A549 (cell line): ENCODE measurements at regions not wholly inside any gene's neighbourhood (a gene's known extent, or its start where the extent isn't known, plus 50 kb on each side); places are given as distances from the start of the nearest gene placed in this dataset.

Experiments
- ATAC-seq, 2 experiments: fragments of 200-7000 bp in 1 of 2; fragments of >200 bp in 1 of 2; cut with Nextera tagmentation in 1 of 2; cut with Tn5 transposase in 1 of 2; 3 replicates each; pipeline versions ENCODE4 v1.8.0 to v1.9.1; 2018 to 2020; ENCODE audit warnings: mild to moderate bottlenecking in 1 of 2, moderate library complexity in 1 of 2
- CTCF ChIA-PET: fragments of 300-600 bp; sonication (Branson Sonifier 250); formaldehyde crosslinking; extraction: SDS; loops from one replicate; lab custom pipeline; 2021; ENCODE audit warnings: antibody characterized with exemption, inconsistent platforms; lab: Yijun Ruan, JAX
- POLR2A ChIA-PET: fragments of 350-600 bp; formaldehyde crosslinking; extraction: SDS; loops from one replicate; lab custom pipeline; 2021; ENCODE audit warnings: antibody characterized with exemption, inconsistent platforms; lab: Yijun Ruan, JAX
- DNase-seq, 2 experiments: peaks; one replicate each; pipeline versions ENCODE4 v3.0.0 to v3.0.0-alpha.2; 2011 to 2016; ENCODE audit warnings: low read depth in 1 of 2, low spot score in 1 of 2
- FAIRE-seq: peaks from 2 replicates; lab custom pipeline; 2011; peaks lifted over from hg19 to GRCh38; lab: Jason Lieb, UNC
- H3K27ac ChIP-seq, 2 experiments: fragments of >200 bp; sonication (Bioruptor Twin); formaldehyde crosslinking; 3 replicates each; pipeline ENCODE4 v1.5.1; 2016 to 2017
- H3K4me1 ChIP-seq: fragments of >200 bp; sonication (Bioruptor Twin); formaldehyde crosslinking; 3 replicates; pipeline ENCODE4 v1.6.1; 2016
- H3K4me2 ChIP-seq: fragments of >200 bp; sonication (Bioruptor Twin); formaldehyde crosslinking; 3 replicates; pipeline ENCODE4 v1.6.1; 2016
- H3K4me3 ChIP-seq: fragments of >200 bp; sonication (Bioruptor Twin); formaldehyde crosslinking; 3 replicates; pipeline ENCODE4 v1.5.1; 2016
- H3K9me3 ChIP-seq: fragments of >200 bp; sonication (Bioruptor Twin); formaldehyde crosslinking; 3 replicates; pipeline ENCODE4 v1.6.1; 2016
- BHLHE40 ChIP-seq: IDR thresholded peaks from 2 replicates; pipeline ENCODE4 v1.6.1; 2012; ENCODE audit warnings: low read depth, low read length, inconsistent platforms
- CBX2 ChIP-seq: fragments of 200-600 bp; sonication (generic); IDR thresholded peaks from 2 replicates; pipeline ENCODE4 v1.6.1; 2016; ENCODE audit warnings: low read depth, mild to moderate bottlenecking, borderline replicate concordance
- CHD2 ChIP-seq: fragments of 150-350 bp; IDR thresholded peaks from 2 replicates; pipeline ENCODE4 v1.6.1; 2014; ENCODE audit warnings: low read length; ENCODE audit not compliant: partially characterized antibody
- CHD4 ChIP-seq: fragments of 200-600 bp; sonication (generic); IDR thresholded peaks from 2 replicates; pipeline ENCODE4 v1.6.1; 2016; ENCODE audit warnings: antibody characterized with exemption, mild to moderate bottlenecking, borderline replicate concordance
- CTCF ChIP-seq: fragments of >200 bp; sonication (Bioruptor Twin); formaldehyde crosslinking; IDR thresholded peaks from 3 replicates; pipeline ENCODE4 v1.5.1; 2016
- EHF ChIP-seq: fragments of 250-450 bp; sonication (Bioruptor Pico); IDR thresholded peaks from 2 replicates; pipeline ENCODE4 v1.5.0; 2020; ENCODE audit warnings: mild to moderate bottlenecking
- FOSB ChIP-seq: fragments of 250-450 bp; sonication (Bioruptor Pico); IDR thresholded peaks from 2 replicates; pipeline ENCODE4 v1.5.0; 2020; ENCODE audit warnings: mild to moderate bottlenecking, moderate library complexity
- HES2 ChIP-seq: fragments of >200 bp; sonication (Bioruptor Twin); formaldehyde crosslinking; IDR thresholded peaks from 2 replicates; pipeline ENCODE4 v1.6.1; 2016
- HOXB13 ChIP-seq: fragments of 250-450 bp; sonication (Bioruptor Pico); IDR thresholded peaks from 2 replicates; pipeline ENCODE4 v1.5.0; 2020; ENCODE audit warnings: low read depth, mild to moderate bottlenecking, moderate library complexity
- HOXB5 ChIP-seq: fragments of 250-450 bp; sonication (Bioruptor Pico); IDR thresholded peaks from 2 replicates; pipeline ENCODE4 v1.5.0; 2020; ENCODE audit warnings: mild to moderate bottlenecking, moderate library complexity
- MAZ ChIP-seq: fragments of 150-350 bp; IDR thresholded peaks from 2 replicates; pipeline ENCODE4 v1.6.1; 2014; ENCODE audit warnings: antibody characterized with exemption, low read depth, low read length, borderline replicate concordance
- PHF8 ChIP-seq: fragments of 200-600 bp; sonication (generic); IDR thresholded peaks from 2 replicates; pipeline ENCODE4 v1.6.1; 2016; ENCODE audit warnings: low read depth, mild to moderate bottlenecking, antibody characterized with exemption, moderate library complexity, borderline replicate concordance
- RAD21 ChIP-seq, 2 experiments: fragments of >200 bp in 1 of 2; sonication (Bioruptor Twin) in 1 of 2; formaldehyde crosslinking in 1 of 2; IDR thresholded peaks in 1 of 2; conservative IDR thresholded peaks in 1 of 2; 2 replicates in 1 of 2; 3 replicates in 1 of 2; pipeline ENCODE4 v1.6.1; 2012 to 2018; ENCODE audit warnings: inconsistent platforms in 1 of 2
- RARB ChIP-seq: fragments of 250-450 bp; sonication (Bioruptor Pico); IDR thresholded peaks from 2 replicates; pipeline ENCODE4 v1.8.0; 2021; ENCODE audit warnings: mild to moderate bottlenecking, moderate library complexity
- REST ChIP-seq: fragments of 200-600 bp; sonication (generic); IDR thresholded peaks from 2 replicates; pipeline ENCODE4 v1.6.1; 2016; ENCODE audit warnings: antibody characterized with exemption, mild to moderate bottlenecking, moderate library complexity
- RFX5 ChIP-seq: fragments of 450-650 bp; IDR thresholded peaks from 2 replicates; pipeline ENCODE4 v1.7.1; 2014; ENCODE audit warnings: antibody characterized with exemption, mild to moderate bottlenecking, moderate library complexity
- SREBF2 ChIP-seq: fragments of 450-650 bp; IDR thresholded peaks from 2 replicates; pipeline ENCODE4 v1.6.1; 2014; ENCODE audit warnings: mild to moderate bottlenecking, moderate library complexity
- ZNF302 ChIP-seq: fragments of 250-450 bp; sonication (Bioruptor Pico); IDR thresholded peaks from 2 replicates; pipeline ENCODE4 v1.9.0; 2021; ENCODE audit warnings: inconsistent platforms, mild to moderate bottlenecking, moderate library complexity
- ZSCAN20 ChIP-seq: fragments of 250-450 bp; sonication (Bioruptor Pico); IDR thresholded peaks from 2 replicates; pipeline ENCODE4 v1.8.0; 2022; ENCODE audit warnings: mild to moderate bottlenecking, moderate library complexity
- WGBS: methylation state at CpG from one replicate; pipeline ENCODE4 v1.1.6; 2017; ENCODE audit errors: missing lambda C conversion rate; 5-methylcytosine and 5-hydroxymethylcytosine counted together
- TF ChIP-seq, protein P1 (sequence below): IDR thresholded peaks from 2 replicates; pipeline ENCODE4 v1.6.1; 2012
- TF ChIP-seq, protein P2 (sequence below): IDR thresholded peaks from 2 replicates; pipeline ENCODE4 v1.6.1; 2012; ENCODE audit warnings: low read depth, borderline replicate concordance
- TF ChIP-seq, protein P3 (sequence below): fragments of 250-450 bp; sonication (Bioruptor Pico); IDR thresholded peaks from 2 replicates; pipeline ENCODE4 v1.5.0; 2021; ENCODE audit warnings: mild to moderate bottlenecking, moderate library complexity, borderline replicate concordance

DNA sequence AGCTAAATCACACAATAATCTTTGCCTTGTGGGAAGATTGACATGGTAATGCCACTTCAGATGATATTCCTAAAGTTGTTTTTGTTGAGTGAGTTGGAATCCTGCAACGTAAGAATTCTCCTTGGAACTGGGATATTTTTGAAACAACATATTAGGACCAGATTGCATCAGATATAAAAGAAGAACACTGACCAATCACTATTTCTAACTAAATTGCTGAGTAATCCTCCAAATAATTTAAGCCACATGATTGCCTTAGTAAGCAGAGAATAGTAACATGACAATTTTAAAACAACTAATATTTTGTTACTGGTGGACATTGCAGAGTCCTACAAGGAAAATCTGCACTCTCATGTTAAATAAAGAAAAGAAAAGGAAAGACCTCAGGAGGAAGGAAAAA lies 353.9 kb upstream of the LMCD1 start:
- ATAC-seq: no peak

GRCh38 chr3:8152821-8153418 lies 348.7 kb upstream of the LMCD1 start:
- TF ChIP-seq, protein P1, sequence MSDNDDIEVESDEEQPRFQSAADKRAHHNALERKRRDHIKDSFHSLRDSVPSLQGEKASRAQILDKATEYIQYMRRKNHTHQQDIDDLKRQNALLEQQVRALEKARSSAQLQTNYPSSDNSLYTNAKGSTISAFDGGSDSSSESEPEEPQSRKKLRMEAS: no peak
- TF ChIP-seq HOXB5 (CRISPR knock-in tag) (no peak), EHF (CRISPR knock-in tag) (no peak), CTCF (no peak), SREBF2 (no peak), CHD4 (no peak), RAD21 (conservative IDR thresholded peaks at IDR 0.05 in 1 of 2, IDR thresholded peaks at IDR 0.05 in 1 of 2) (no peak), RFX5 (no peak), HOXB13 (no peak), FOSB (no peak), RARB (CRISPR knock-in tag) (no peak), ZNF302 (no peak), PHF8 (no peak)
- TF ChIP-seq, protein P2, sequence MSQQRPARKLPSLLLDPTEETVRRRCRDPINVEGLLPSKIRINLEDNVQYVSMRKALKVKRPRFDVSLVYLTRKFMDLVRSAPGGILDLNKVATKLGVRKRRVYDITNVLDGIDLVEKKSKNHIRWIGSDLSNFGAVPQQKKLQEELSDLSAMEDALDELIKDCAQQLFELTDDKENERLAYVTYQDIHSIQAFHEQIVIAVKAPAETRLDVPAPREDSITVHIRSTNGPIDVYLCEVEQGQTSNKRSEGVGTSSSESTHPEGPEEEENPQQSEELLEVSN: no peak
- ChIA-PET CTCF (no interaction called here), POLR2A (no interaction called here)
- WGBS: 13% methylated on average over 6 of the region's 6 CpGs
- no peak for ATAC-seq
- H3K27ac ChIP-seq: no peak overlapping the region
- no peaks in the 10 kb centered on the region for H3K4me1 ChIP-seq
- no peak for FAIRE-seq
- no peak for DNase-seq
- H3K4me3 ChIP-seq: no peak overlapping the region
- no peaks in the 10 kb centered on the region for H3K9me3 ChIP-seq
- H3K4me2 ChIP-seq: no peak overlapping the region

More for the DNA sequence above, 353.9 kb upstream of the LMCD1 start:
- H3K4me2 ChIP-seq: no peak overlapping the region
- H3K4me3 ChIP-seq: no peak overlapping the region
- FAIRE-seq (no peak), DNase-seq (no peak)
- TF ChIP-seq HES2 (no peak), MAZ (no peak)
- H3K4me1 ChIP-seq: no peaks in the 10 kb centered on the region
- ChIA-PET POLR2A (no interaction called here), CTCF (no interaction called here)
- H3K27ac ChIP-seq: no peak overlapping the region
- WGBS: 6% methylated on average over 1 of the region's 1 CpG
- H3K9me3 ChIP-seq: no peaks in the 10 kb centered on the region

GRCh38 chr3:8153800-8154199 lies 347.8 kb upstream of the LMCD1 start:
- POLR2A ChIA-PET: no interaction called here
- DNase-seq: no peak
- no peak overlapping the region for H3K27ac ChIP-seq
- FAIRE-seq: no peak
- H3K4me3 ChIP-seq: no peak overlapping the region
- TF ChIP-seq FOSB (no peak), CHD4 (no peak), HES2 (no peak), REST (no peak), CBX2 (no peak), ZSCAN20 (no peak), RARB (CRISPR knock-in tag) (no peak), CTCF (no peak), CHD2 (no peak), BHLHE40 (no peak)
- TF ChIP-seq, protein P3, sequence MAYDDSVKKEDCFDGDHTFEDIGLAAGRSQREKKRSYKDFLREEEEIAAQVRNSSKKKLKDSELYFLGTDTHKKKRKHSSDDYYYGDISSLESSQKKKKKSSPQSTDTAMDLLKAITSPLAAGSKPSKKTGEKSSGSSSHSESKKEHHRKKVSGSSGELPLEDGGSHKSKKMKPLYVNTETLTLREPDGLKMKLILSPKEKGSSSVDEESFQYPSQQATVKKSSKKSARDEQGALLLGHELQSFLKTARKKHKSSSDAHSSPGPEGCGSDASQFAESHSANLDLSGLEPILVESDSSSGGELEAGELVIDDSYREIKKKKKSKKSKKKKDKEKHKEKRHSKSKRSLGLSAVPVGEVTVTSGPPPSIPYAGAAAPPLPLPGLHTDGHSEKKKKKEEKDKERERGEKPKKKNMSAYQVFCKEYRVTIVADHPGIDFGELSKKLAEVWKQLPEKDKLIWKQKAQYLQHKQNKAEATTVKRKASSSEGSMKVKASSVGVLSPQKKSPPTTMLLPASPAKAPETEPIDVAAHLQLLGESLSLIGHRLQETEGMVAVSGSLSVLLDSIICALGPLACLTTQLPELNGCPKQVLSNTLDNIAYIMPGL (CRISPR knock-in tag): no peak
- TF ChIP-seq, all 56 proteins: peak for 0
- H3K4me1 ChIP-seq: no peaks in the 10 kb centered on the region
- CTCF ChIA-PET: no interaction called here
- ATAC-seq: no peak
- H3K4me2 ChIP-seq: no peak overlapping the region
- no peaks in the 10 kb centered on the region for H3K9me3 ChIP-seq
